Neutrophil (primary cell): ENCODE measurements at regions not wholly inside any gene's neighbourhood (a gene's known extent, or its start where the extent isn't known, plus 50 kb on each side); places are given as distances from the start of the nearest gene placed in this dataset.

Source experiments
- H3K27ac ChIP-seq: fragments of 200-600 bp; sonication (generic); 2 replicates; pipeline ENCODE4 v1.5.1; 2016; ENCODE audit warnings: mild to moderate bottlenecking, moderate library complexity
- H3K27me3 ChIP-seq: fragments of 200-600 bp; sonication (generic); 2 replicates; pipeline ENCODE4 v1.6.0; 2016; ENCODE audit warnings: mild to moderate bottlenecking
- H3K36me3 ChIP-seq: fragments of 200-600 bp; sonication (generic); 2 replicates; pipeline ENCODE4 v1.5.1; 2017
- H3K4me1 ChIP-seq, 2 experiments: fragments of 200-600 bp in 1 of 2; sonication (generic) in 1 of 2; 1 replicate in 1 of 2; 2 replicates in 1 of 2; pipeline versions ENCODE4 v1.5.1 to v1.6.1; 2013 to 2016; ENCODE audit warnings: low read depth in 1 of 2, low read length in 1 of 2, mild to moderate bottlenecking in 1 of 2, moderate library complexity in 1 of 2; ENCODE audit not compliant: control insufficient read depth in 1 of 2, insufficient read depth in 1 of 2
- H3K4me3 ChIP-seq, 2 experiments: fragments of 200-600 bp in 1 of 2; sonication (generic) in 1 of 2; 1 replicate in 1 of 2; 2 replicates in 1 of 2; pipeline ENCODE4 v1.5.1; 2013 to 2016; ENCODE audit warnings: low read depth in 1 of 2, low read length in 1 of 2, mild to moderate bottlenecking in 1 of 2, moderate library complexity in 1 of 2
- H3K9me3 ChIP-seq: fragments of 200-600 bp; sonication (generic); 2 replicates; pipeline ENCODE4 v1.5.1; 2016
- CTCF ChIP-seq: fragments of 200-600 bp; sonication (generic); IDR thresholded peaks from 2 replicates; pipeline ENCODE4 v1.5.1; 2016; ENCODE audit warnings: antibody characterized with exemption

DNA sequence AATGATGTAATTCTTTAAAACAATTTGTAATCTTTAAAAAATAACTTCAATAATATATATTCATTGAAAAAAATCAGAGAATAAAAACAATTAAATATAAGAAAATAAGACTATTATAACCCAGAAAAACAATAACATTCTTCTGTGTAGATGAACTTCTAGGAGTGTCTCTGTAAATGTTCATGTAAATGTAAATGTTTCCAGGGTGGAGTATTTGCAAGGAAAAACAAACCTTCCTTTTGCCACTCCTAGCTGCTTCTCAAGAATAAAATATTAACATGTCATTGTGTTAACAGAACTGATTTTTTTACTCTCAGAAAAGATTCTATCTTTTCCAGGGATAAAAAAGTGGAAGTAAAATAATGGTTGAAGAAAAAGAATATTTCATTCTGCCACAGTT lies 431.9 kb downstream of the PLCL1 start:
- Histone ChIP-seq H3K27me3 (no peaks in the 10 kb centered on the region), H3K36me3 (no peaks in the 10 kb centered on the region), H3K4me1 (no peaks in the 10 kb centered on the region), H3K4me3 (no peak overlapping the region), H3K9me3 (no peaks in the 10 kb centered on the region), H3K27ac (no peak overlapping the region)
- no peak for TF ChIP-seq CTCF

GRCh38 chr2:198232281-198232680 lies 427.9 kb downstream of the PLCL1 start:
- H3K9me3 ChIP-seq = no peaks in the 10 kb centered on the region
- H3K27me3 ChIP-seq = peaks cover 4% of the 10 kb centered on the region
- H3K4me1 ChIP-seq = no peaks in the 10 kb centered on the region
- no peak overlapping the region for H3K4me3 ChIP-seq
- no peak overlapping the region for H3K27ac ChIP-seq
- H3K36me3 ChIP-seq = no peaks in the 10 kb centered on the region
- TF ChIP-seq CTCF = no peak

DNA sequence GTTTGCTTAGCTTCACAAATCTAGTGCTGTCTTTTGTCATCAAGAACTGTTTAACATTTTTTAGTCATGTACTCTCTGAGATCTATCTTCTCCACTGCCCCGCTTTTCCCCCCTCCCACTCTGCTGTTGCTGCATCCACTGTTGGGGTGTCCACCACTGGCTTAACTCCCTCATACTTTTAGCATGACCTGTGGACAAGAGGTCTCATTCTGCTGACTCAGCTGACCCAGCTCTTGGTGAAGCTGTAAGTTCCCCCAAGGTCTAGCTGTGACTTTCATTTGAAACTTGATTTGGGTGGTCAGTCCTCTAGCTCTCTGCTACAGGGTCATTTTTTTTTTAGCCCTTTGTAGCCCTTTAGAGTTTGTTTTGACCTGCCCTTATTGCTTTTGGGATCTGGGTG lies 427.2 kb downstream of the PLCL1 start:
- Histone ChIP-seq H3K9me3 (no peaks in the 10 kb centered on the region), H3K27me3 (peaks cover 6% of the 10 kb centered on the region), H3K36me3 (no peaks in the 10 kb centered on the region), H3K4me3 (no peak overlapping the region), H3K4me1 (no peaks in the 10 kb centered on the region), H3K27ac (no peak overlapping the region)
- no peak for TF ChIP-seq CTCF

- no peak overlapping the region for H3K4me3 ChIP-seq
- H3K4me1 ChIP-seq = no peaks in the 10 kb centered on the region
- no peak overlapping the region for H3K27ac ChIP-seq
- no peak for TF ChIP-seq CTCF
- no peaks in the 10 kb centered on the region for H3K36me3 ChIP-seq
- no peaks in the 10 kb centered on the region for H3K9me3 ChIP-seq
- no peaks in the 10 kb centered on the region for H3K27me3 ChIP-seq
Measured at GRCh38 chr2:198220763-198221610, 416.6 kb downstream of the PLCL1 start.

- no peaks in the 10 kb centered on the region for H3K9me3 ChIP-seq
- TF ChIP-seq CTCF = no peak
- H3K4me1 ChIP-seq = peaks cover 0 to 2% of the 10 kb centered on the region in 2 experiments
- no peaks in the 10 kb centered on the region for H3K36me3 ChIP-seq
- H3K4me3 ChIP-seq = no peak overlapping the region
- H3K27me3 ChIP-seq = no peaks in the 10 kb centered on the region
- no peak overlapping the region for H3K27ac ChIP-seq
Measured at GRCh38 chr2:198219292-198219691, 414.9 kb downstream of the PLCL1 start.
